ENCODE measurements at regions not wholly inside any gene's neighbourhood (a gene's known extent, or its start where the extent isn't known, plus 50 kb on each side); places are given as distances from the start of the nearest gene placed in this dataset.

DNA sequence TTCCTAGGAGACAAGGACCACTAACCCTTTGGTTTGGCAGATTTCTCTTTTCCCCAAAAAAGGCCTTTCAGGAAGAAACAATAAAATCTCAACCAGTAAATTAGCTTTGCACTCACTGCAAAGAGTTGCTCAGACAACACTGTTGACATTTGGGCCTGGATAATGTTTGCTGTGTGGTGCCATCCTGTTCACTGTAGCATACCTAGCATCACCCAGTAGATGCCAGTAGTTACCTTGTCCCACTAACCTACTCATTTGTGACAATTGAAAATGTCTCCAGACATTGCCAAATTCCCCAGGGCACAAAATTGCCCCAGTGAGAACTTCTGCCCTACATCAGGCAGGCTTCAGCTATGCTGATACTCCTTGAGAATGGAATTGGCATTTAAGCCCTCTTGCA is 177.0 kb upstream of the ERCC4 start:
- TF ChIP-seq, protein P1, sequence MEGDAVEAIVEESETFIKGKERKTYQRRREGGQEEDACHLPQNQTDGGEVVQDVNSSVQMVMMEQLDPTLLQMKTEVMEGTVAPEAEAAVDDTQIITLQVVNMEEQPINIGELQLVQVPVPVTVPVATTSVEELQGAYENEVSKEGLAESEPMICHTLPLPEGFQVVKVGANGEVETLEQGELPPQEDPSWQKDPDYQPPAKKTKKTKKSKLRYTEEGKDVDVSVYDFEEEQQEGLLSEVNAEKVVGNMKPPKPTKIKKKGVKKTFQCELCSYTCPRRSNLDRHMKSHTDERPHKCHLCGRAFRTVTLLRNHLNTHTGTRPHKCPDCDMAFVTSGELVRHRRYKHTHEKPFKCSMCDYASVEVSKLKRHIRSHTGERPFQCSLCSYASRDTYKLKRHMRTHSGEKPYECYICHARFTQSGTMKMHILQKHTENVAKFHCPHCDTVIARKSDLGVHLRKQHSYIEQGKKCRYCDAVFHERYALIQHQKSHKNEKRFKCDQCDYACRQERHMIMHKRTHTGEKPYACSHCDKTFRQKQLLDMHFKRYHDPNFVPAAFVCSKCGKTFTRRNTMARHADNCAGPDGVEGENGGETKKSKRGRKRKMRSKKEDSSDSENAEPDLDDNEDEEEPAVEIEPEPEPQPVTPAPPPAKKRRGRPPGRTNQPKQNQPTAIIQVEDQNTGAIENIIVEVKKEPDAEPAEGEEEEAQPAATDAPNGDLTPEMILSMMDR (conservative IDR thresholded peaks at IDR 0.05), result no peak
- no peak for TF ChIP-seq ZFX (IDR thresholded peaks at IDR 0.05)
